Testis (tissue), 2 donors: ENCODE measurements at regions not wholly inside any gene's neighbourhood (a gene's known extent, or its start where the extent isn't known, plus 50 kb on each side); places are given as distances from the start of the nearest gene placed in this dataset.

Source experiments
- POLR2A ChIP-seq: fragments of 450-650 bp; IDR thresholded peaks from one replicate; pipeline ENCODE4 v1.6.1; 2017; ENCODE audit warnings: antibody characterized with exemption, mild to moderate bottlenecking, moderate library complexity
- TF ChIP-seq, protein P1 (sequence below), 3 experiments: fragments of 450-650 bp in 2 of 3; fragments of 200-600 bp in 1 of 3; sonication (generic) in 1 of 3; IDR thresholded peaks; one replicate each; pipeline ENCODE4 v1.5.1; 2016 to 2019; ENCODE audit warnings: antibody characterized with exemption in 3 of 3, mild to moderate bottlenecking in 2 of 3, moderate library complexity in 1 of 3

DNA sequence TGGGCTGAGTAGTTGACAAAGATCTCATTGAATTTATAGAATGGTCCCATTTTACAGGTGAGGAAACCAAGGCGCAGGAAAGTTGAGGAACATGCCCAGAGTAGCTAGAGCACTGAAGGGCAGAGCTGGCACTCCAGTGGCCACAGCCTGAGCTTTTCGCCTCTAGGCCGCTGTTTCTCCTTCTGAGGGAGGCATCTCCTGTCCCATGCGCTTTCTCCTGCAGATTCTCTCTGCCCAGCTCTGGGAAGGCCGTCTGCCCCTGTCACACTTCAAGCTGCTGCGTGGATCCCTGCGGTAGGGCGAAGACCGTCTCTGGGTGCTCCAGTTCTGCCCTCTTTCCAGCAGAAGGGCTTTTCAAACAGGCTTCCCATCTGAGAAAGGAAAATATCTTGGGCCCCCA is 159.9 kb downstream of the ACTL8 start:
- TF ChIP-seq POLR2A, result no peak
- TF ChIP-seq, protein P1, sequence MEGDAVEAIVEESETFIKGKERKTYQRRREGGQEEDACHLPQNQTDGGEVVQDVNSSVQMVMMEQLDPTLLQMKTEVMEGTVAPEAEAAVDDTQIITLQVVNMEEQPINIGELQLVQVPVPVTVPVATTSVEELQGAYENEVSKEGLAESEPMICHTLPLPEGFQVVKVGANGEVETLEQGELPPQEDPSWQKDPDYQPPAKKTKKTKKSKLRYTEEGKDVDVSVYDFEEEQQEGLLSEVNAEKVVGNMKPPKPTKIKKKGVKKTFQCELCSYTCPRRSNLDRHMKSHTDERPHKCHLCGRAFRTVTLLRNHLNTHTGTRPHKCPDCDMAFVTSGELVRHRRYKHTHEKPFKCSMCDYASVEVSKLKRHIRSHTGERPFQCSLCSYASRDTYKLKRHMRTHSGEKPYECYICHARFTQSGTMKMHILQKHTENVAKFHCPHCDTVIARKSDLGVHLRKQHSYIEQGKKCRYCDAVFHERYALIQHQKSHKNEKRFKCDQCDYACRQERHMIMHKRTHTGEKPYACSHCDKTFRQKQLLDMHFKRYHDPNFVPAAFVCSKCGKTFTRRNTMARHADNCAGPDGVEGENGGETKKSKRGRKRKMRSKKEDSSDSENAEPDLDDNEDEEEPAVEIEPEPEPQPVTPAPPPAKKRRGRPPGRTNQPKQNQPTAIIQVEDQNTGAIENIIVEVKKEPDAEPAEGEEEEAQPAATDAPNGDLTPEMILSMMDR (IDR thresholded peaks at IDR 0.05), result no peak
